OCI-LY3 (cell line): ENCODE measurements at regions not wholly inside any gene's neighbourhood (a gene's known extent, or its start where the extent isn't known, plus 50 kb on each side); places are given as distances from the start of the nearest gene placed in this dataset.

ENCODE experiments used
- CTCF ChIP-seq: fragments of 200-600, 300-600 bp; sonication (generic); IDR thresholded peaks from 2 replicates; pipeline ENCODE4 v1.5.1; 2014; ENCODE audit warnings: antibody characterized with exemption, low read length, low read depth
- EZH2phosphoT487 ChIP-seq: fragments of 200-600 bp; shearing (Covaris generic); IDR thresholded peaks from 2 replicates; pipeline ENCODE4 v1.6.1; 2018; ENCODE audit warnings: antibody characterized with exemption, mixed run types, low read depth

- TF ChIP-seq CTCF (no peak), EZH2phosphoT487 (no peak)
Measured at GRCh38 chr4:52358883-52359321, 300.2 kb downstream of the USP46 start.
